Epithelial cell of esophagus (primary cell): ENCODE measurements at regions not wholly inside any gene's neighbourhood (a gene's known extent, or its start where the extent isn't known, plus 50 kb on each side); places are given as distances from the start of the nearest gene placed in this dataset.
"Not testable (repeated sequence)": the region's sequence is repeated elsewhere in the genome, so short reads cannot be mapped to it uniquely, and the experiment has no call there.

Source experiments
- DNase-seq: peaks from one replicate; pipeline ENCODE4 v3.0.0; 2010; ENCODE audit warnings: low read depth
- H3K4me3 ChIP-seq: 2 replicates; pipeline ENCODE4 v1.5.1; 2011; ENCODE audit warnings: mild to moderate bottlenecking, low read length, control low read depth
- TF ChIP-seq, protein P1 (sequence below): IDR thresholded peaks from 2 replicates; pipeline ENCODE4 v1.5.1; 2011; ENCODE audit warnings: low read depth, mild to moderate bottlenecking, low read length, control low read depth, inconsistent platforms; ENCODE audit not compliant: insufficient read depth; ENCODE audit errors: missing control alignments

DNA sequence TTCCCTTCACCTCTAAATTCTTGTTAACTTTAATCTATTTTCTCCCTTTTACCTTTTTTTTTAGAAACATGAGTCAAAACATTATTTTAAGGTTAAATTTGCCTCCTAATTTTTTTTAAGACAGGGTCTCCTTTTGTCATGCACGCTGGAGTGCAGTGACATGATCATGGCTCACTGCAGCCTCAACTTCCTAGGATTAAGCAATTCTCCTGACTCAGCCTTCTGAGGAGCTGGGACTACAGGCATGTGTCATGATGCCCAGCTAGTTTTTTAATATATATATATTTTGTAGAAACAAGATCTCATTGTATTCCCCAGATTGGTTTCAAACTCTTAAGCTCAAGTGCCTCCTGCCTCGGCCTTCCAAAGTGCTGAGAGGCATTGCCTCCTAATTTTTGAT is 424.7 kb upstream of the FAM174A start:
- TF ChIP-seq, protein P1, sequence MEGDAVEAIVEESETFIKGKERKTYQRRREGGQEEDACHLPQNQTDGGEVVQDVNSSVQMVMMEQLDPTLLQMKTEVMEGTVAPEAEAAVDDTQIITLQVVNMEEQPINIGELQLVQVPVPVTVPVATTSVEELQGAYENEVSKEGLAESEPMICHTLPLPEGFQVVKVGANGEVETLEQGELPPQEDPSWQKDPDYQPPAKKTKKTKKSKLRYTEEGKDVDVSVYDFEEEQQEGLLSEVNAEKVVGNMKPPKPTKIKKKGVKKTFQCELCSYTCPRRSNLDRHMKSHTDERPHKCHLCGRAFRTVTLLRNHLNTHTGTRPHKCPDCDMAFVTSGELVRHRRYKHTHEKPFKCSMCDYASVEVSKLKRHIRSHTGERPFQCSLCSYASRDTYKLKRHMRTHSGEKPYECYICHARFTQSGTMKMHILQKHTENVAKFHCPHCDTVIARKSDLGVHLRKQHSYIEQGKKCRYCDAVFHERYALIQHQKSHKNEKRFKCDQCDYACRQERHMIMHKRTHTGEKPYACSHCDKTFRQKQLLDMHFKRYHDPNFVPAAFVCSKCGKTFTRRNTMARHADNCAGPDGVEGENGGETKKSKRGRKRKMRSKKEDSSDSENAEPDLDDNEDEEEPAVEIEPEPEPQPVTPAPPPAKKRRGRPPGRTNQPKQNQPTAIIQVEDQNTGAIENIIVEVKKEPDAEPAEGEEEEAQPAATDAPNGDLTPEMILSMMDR = no peak
- H3K4me3 ChIP-seq = no peak overlapping the region
- DNase-seq = peak; percentile 55

- no peak overlapping the region for H3K4me3 ChIP-seq
- no peak for DNase-seq
- TF ChIP-seq, protein P1 = no peak
Measured at GRCh38 chr5:100108883-100109282, 426.3 kb upstream of the FAM174A start.

GRCh38 chr5:100103592-100104119 is 431.5 kb upstream of the FAM174A start:
- not testable (repeated sequence) for DNase-seq, H3K4me3 ChIP-seq

DNA sequence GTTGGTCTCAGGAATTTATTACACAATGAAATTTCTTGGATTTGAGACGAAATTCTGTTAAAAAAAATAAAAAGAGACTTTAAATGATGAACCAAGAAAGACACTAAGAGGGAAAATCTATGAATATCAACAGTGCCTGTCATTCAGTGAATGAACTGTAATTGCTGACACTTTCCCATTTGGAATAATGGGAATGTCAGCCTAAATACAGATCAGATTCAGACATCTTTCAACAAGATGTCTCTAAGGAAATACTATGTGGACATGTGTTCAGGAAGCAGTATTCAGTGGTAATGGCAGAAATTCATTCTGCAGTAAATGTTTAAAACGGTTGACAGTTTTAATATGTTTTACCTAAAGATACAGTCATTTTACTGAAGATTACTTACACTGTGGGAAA is 433.7 kb upstream of the FAM174A start:
- not testable (repeated sequence) for H3K4me3 ChIP-seq, DNase-seq

DNA sequence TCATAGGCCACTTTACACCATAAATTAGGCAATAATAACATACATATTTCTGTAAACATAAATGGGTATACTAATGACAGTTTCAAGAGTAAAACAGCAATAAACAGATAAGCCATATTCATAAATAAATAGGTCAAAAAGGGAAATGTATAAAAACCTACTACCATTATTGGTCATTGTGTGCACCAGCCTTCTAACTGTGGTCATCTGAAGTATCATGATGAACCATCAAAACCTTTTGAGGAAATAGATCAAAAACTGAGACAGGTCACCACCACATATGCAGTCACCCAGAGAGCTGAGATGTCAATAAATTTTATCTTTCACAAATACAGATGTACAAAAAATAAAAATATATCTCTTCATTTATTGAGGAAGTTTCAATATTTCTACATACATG is 438.8 kb upstream of the FAM174A start:
- not testable (repeated sequence) for H3K4me3 ChIP-seq, DNase-seq

DNA sequence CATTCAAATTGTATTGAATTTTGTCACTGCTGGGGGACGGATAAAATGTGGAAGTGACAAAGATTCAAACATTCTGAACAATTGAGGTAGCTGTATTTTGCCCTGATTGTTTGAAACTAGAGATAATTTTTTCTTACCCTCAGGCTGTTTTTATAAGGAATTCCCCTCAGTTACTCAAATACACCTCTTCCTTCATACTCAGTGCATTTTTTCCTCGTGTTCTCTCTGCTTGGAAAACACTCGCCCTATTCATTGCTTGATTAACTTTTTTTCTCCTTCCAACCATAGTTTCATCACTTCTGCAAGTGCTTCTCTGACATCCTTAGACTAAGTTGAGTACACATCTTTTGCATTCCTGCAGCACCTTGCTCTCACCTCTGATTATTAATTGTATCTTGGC is 454.5 kb upstream of the FAM174A start:
- not testable (repeated sequence) for DNase-seq, H3K4me3 ChIP-seq

GRCh38 chr5:100079163-100079562 is 456.0 kb upstream of the FAM174A start:
- not testable (repeated sequence) for H3K4me3 ChIP-seq, DNase-seq

GRCh38 chr5:100066020-100066419 is 469.2 kb upstream of the FAM174A start:
- DNase-seq, H3K4me3 ChIP-seq: not testable (repeated sequence)

GRCh38 chr5:100043475-100043874 is 491.7 kb upstream of the FAM174A start:
- no peak for DNase-seq
- TF ChIP-seq, protein P1 = no peak
- no peak overlapping the region for H3K4me3 ChIP-seq

GRCh38 chr5:100026606-100027005 is 508.6 kb upstream of the FAM174A start:
- no peak for DNase-seq
- TF ChIP-seq, protein P1 = no peak
- no peak overlapping the region for H3K4me3 ChIP-seq

DNA sequence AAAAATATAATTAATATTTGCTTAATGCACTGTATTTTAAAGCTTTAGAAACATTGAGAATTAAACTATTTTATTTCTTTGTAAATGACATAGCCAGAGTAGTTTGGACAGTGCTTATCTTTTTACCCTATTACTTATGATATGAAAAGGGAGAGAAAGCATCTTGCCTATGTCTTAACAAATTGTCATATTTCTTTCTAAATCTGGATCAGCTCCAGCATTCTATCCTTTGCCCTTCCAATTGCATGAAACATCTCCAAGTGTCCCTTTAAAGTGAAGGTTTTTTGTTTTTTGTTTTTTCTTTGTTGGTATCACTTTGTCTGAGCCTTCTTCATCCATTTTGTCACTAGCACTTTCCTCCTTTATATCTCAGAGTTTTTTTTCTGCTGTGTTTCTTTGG is 511.6 kb upstream of the FAM174A start:
- no peak overlapping the region for H3K4me3 ChIP-seq
- DNase-seq = no peak
- TF ChIP-seq, protein P1 = no peak
